ENCODE measurements at regions not wholly inside any gene's neighbourhood (a gene's known extent, or its start where the extent isn't known, plus 50 kb on each side); places are given as distances from the start of the nearest gene placed in this dataset.

DNA sequence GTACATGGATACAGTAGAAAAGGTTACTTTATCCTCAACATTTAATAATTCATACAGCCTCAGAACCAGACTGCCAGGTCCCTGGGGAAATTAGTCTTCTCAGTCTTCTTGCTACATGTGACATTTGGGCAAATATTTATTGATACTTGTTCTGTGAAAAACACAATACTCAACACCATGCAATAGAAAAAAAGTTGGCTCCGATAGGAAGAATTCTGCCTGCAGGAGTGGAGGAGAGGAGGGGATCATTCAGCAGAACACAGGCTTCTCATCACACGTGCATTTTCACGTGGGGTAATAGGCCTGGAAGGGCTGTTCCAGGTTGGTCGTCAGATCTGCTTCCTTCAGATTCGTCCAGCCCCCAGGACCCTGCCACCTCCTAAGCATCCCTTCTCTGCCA lies 58.4 kb upstream of the ACKR3 start:
- H3K27me3 ChIP-seq (ENCODE audit: control insufficient read depth, extremely low read depth, insufficient read depth, low read length): no peaks in the 10 kb centered on the region
- H3K4me2 ChIP-seq (ENCODE audit: control insufficient read depth, extremely low read depth, insufficient read depth, low read depth, low read length): no peak overlapping the region
- no peaks in the 10 kb centered on the region for H3K79me2 ChIP-seq (ENCODE audit: control insufficient read depth, insufficient read depth, low read length)
- H3K4me1 ChIP-seq (ENCODE audit: control insufficient read depth, extremely low read depth, insufficient read depth, low read length): no peaks in the 10 kb centered on the region
- FAIRE-seq (no peak), DNase-seq (ENCODE audit: low read depth, low spot score) (no peak)
- H3K4me3 ChIP-seq (ENCODE audit: control insufficient read depth in 2 of 3, extremely low read depth in 1 of 3, insufficient read depth in 2 of 3, low read depth in 1 of 3, low read length in 3 of 3): no peak overlapping the region
- no peaks in the 10 kb centered on the region for H3K9me1 ChIP-seq (ENCODE audit: control insufficient read depth, extremely low read depth, insufficient read depth, low read length)
- dilution Hi-C loops (cut with MboI; ENCODE audit: extremely low pct_ligation_motif_present, low sequenced_read_pairs): no loop called here
- no peak overlapping the region for H3K9ac ChIP-seq (ENCODE audit: control insufficient read depth, extremely low read depth, insufficient read depth, low read length)
- no peaks in the 10 kb centered on the region for H4K20me1 ChIP-seq (ENCODE audit: control insufficient read depth, extremely low read depth, insufficient read depth, low read length)
- no peak overlapping the region for H3K27ac ChIP-seq (ENCODE audit: control insufficient read depth, insufficient read depth, low read length)
- no peaks in the 10 kb centered on the region for H3K9me3 ChIP-seq (ENCODE audit: control insufficient read depth, low read depth, low read length)
- TF ChIP-seq, protein P1, sequence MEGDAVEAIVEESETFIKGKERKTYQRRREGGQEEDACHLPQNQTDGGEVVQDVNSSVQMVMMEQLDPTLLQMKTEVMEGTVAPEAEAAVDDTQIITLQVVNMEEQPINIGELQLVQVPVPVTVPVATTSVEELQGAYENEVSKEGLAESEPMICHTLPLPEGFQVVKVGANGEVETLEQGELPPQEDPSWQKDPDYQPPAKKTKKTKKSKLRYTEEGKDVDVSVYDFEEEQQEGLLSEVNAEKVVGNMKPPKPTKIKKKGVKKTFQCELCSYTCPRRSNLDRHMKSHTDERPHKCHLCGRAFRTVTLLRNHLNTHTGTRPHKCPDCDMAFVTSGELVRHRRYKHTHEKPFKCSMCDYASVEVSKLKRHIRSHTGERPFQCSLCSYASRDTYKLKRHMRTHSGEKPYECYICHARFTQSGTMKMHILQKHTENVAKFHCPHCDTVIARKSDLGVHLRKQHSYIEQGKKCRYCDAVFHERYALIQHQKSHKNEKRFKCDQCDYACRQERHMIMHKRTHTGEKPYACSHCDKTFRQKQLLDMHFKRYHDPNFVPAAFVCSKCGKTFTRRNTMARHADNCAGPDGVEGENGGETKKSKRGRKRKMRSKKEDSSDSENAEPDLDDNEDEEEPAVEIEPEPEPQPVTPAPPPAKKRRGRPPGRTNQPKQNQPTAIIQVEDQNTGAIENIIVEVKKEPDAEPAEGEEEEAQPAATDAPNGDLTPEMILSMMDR (optimal IDR thresholded peaks at IDR 0.05 in 1 of 3, IDR thresholded peaks at IDR 0.05 in 1 of 3, conservative IDR thresholded peaks at IDR 0.05 in 1 of 3; ENCODE audit: extremely low read depth in 1 of 3, insufficient read depth in 2 of 3, low read length in 3 of 3): no peak
- TF ChIP-seq EZH2 (IDR thresholded peaks at IDR 0.05; ENCODE audit: low read length): no peak
- H2AFZ ChIP-seq (ENCODE audit: control insufficient read depth, low read length): no peak overlapping the region
- no peaks in the 10 kb centered on the region for H3K36me3 ChIP-seq (ENCODE audit: control insufficient read depth in 2 of 2, extremely low read depth in 1 of 2, insufficient read depth in 2 of 2, low read length in 2 of 2)

DNA sequence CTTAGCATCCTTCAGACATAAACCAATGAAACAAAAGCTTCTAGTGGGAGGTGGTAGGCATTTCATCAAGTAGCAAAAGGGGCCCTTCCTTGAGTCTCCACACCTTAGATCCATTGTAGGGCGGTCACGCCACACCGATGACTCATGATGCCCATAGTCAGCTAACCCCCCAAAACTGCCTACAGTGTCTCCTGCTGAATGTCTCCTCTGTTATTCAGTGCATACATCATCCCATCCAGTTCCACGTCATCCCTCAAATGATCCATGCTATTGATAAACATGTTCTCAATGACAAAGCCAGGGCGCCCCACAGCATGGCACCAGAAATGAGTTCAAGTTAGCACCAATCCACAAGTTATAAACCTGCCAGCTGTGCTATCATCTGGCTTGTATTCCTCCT lies 57.4 kb upstream of the ACKR3 start:
- no peaks in the 10 kb centered on the region for H3K9me3 ChIP-seq (ENCODE audit: control insufficient read depth, low read depth, low read length)
- no peaks in the 10 kb centered on the region for H3K4me1 ChIP-seq (ENCODE audit: control insufficient read depth, extremely low read depth, insufficient read depth, low read length)
- H3K4me2 ChIP-seq (ENCODE audit: control insufficient read depth, extremely low read depth, insufficient read depth, low read depth, low read length): no peak overlapping the region
- no peak overlapping the region for H3K4me3 ChIP-seq (ENCODE audit: control insufficient read depth in 2 of 3, extremely low read depth in 1 of 3, insufficient read depth in 2 of 3, low read depth in 1 of 3, low read length in 3 of 3)
- no peaks in the 10 kb centered on the region for H3K27me3 ChIP-seq (ENCODE audit: control insufficient read depth, extremely low read depth, insufficient read depth, low read length)
- no peaks in the 10 kb centered on the region for H3K9me1 ChIP-seq (ENCODE audit: control insufficient read depth, extremely low read depth, insufficient read depth, low read length)
- H3K79me2 ChIP-seq (ENCODE audit: control insufficient read depth, insufficient read depth, low read length): no peaks in the 10 kb centered on the region
- no peak overlapping the region for H2AFZ ChIP-seq (ENCODE audit: control insufficient read depth, low read length)
- H3K9ac ChIP-seq (ENCODE audit: control insufficient read depth, extremely low read depth, insufficient read depth, low read length): no peak overlapping the region
- no peak overlapping the region for H3K27ac ChIP-seq (ENCODE audit: control insufficient read depth, insufficient read depth, low read length)
- FAIRE-seq (no peak), DNase-seq (ENCODE audit: low read depth, low spot score) (no peak)
- no peaks in the 10 kb centered on the region for H3K36me3 ChIP-seq (ENCODE audit: control insufficient read depth in 2 of 2, extremely low read depth in 1 of 2, insufficient read depth in 2 of 2, low read length in 2 of 2)
- no peaks in the 10 kb centered on the region for H4K20me1 ChIP-seq (ENCODE audit: control insufficient read depth, extremely low read depth, insufficient read depth, low read length)
- dilution Hi-C loops (cut with MboI; ENCODE audit: extremely low pct_ligation_motif_present, low sequenced_read_pairs): no loop called here
- no peak for TF ChIP-seq EZH2 (IDR thresholded peaks at IDR 0.05; ENCODE audit: low read length)
- TF ChIP-seq, protein P1 (optimal IDR thresholded peaks at IDR 0.05 in 1 of 3, IDR thresholded peaks at IDR 0.05 in 1 of 3, conservative IDR thresholded peaks at IDR 0.05 in 1 of 3; ENCODE audit: extremely low read depth in 1 of 3, insufficient read depth in 2 of 3, low read length in 3 of 3): no peak

All from keratinocyte (primary cell).